AG10803 (cell line): ENCODE measurements at regions not wholly inside any gene's neighbourhood (a gene's known extent, or its start where the extent isn't known, plus 50 kb on each side); places are given as distances from the start of the nearest gene placed in this dataset.
"Not testable (repeated sequence)": the region's sequence is repeated elsewhere in the genome, so short reads cannot be mapped to it uniquely, and the experiment has no call there.

ENCODE experiments used
- DNase-seq: peaks from one replicate; pipeline ENCODE4 v3.0.0; 2010; ENCODE audit warnings: low read depth
- H3K4me3 ChIP-seq: 2 replicates; pipeline ENCODE4 v1.5.1; 2011; ENCODE audit warnings: mild to moderate bottlenecking, low read length, control low read depth
- TF ChIP-seq, protein P1 (sequence below): conservative IDR thresholded peaks from 2 replicates; pipeline ENCODE4 v1.5.1; 2011; ENCODE audit warnings: mild to moderate bottlenecking, low read length, control low read depth, inconsistent platforms

DNA sequence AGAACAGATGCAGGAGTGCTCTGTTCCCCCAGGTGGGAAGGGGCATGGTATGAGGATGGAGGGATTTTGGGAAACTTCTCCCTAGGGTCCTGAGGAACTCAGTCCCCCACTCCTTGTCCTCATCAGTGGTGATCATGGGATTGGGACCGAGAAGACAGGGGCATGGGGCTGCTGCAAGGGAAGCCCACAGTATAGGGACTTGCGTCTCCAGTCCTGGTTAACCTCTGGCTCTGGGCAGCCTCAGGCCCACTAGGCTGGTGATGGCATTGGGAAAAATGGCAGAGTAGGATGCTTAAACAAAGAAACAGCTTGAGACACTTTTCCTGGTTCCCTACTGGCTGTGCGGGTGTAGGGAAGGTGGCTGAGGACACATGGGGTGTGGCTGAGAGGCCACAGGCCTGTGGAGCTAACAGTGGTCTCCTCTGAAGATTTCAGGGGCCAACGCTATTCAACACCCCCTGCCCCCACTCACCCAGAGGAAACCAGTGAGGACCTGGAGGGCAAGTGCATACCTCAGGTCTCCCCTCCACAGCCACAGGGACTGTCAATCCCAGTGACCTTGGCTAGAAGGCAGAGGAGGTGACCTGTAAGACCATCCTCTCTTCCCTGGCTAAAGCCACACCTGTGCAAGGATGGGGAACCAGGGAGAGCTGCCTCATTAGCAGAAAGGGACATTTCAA is 261.3 kb downstream of the CCSER2 start:
- no peak overlapping the region for H3K4me3 ChIP-seq
- no peak for DNase-seq
- TF ChIP-seq, protein P1, sequence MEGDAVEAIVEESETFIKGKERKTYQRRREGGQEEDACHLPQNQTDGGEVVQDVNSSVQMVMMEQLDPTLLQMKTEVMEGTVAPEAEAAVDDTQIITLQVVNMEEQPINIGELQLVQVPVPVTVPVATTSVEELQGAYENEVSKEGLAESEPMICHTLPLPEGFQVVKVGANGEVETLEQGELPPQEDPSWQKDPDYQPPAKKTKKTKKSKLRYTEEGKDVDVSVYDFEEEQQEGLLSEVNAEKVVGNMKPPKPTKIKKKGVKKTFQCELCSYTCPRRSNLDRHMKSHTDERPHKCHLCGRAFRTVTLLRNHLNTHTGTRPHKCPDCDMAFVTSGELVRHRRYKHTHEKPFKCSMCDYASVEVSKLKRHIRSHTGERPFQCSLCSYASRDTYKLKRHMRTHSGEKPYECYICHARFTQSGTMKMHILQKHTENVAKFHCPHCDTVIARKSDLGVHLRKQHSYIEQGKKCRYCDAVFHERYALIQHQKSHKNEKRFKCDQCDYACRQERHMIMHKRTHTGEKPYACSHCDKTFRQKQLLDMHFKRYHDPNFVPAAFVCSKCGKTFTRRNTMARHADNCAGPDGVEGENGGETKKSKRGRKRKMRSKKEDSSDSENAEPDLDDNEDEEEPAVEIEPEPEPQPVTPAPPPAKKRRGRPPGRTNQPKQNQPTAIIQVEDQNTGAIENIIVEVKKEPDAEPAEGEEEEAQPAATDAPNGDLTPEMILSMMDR = no peak

DNA sequence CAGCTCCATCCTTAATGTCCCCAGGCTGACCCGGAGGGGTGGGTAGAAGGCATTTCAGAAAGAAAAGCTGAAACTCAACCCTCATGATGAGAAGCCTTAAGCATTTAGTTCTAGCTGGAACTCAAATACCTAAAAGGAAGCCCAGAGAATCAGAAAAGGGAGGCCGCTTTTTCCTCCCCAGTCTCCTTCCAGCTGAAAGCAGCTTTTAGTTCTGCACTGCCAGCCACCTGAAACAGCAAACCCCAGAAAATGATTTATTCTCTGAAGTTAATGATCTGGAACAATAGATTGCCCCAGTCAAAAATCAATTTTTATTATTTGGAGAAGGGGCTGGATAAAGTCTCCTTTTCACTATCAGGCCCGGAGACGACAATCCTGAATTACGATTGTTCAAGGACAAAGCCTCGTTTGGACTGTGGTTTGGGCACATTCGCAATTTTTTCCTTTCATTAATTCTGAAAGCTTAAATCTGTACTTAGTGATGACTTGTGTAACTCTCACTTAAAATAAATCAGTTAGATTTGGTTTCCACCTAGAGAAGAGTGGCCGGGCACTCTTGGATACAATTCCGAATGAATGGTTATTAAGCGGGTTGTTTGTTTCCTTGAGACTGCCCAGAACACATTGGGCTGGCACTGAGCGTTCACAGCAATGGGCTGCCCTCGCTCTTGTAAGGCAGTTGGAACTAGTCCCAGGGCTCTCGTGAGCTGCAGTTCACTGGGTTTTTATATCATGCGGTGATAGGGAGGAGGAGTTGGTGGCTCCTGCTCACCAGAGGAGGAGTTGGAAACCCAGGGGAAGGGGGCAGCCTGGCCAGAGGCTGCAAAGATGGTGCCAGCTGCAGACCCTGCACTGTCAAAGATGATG is 262.2 kb downstream of the CCSER2 start:
- TF ChIP-seq, protein P1 = no peak
- no peak for DNase-seq
- no peak overlapping the region for H3K4me3 ChIP-seq

DNA sequence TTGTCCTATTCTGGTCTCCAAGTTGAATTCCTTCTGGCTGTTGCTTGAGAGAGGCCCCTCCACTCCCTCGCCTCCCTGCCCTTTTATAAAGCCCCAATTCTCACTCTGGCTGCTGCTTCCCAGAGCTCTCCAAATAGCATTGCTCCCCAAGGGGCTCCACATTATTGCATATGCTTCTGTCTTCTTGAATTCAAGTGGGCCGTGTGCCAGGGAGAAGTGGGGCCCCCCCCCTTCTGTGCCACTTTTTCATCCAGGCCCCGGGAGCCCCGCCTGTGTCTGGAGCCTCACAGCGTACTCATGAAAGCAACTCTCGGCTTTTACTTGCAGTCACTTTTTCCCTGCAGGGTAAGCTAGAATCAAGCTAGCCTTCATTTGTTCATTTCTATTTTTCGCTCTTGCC is 265.1 kb downstream of the CCSER2 start:
- TF ChIP-seq, protein P1 = no peak
- H3K4me3 ChIP-seq = no peak overlapping the region
- DNase-seq = no peak

DNA sequence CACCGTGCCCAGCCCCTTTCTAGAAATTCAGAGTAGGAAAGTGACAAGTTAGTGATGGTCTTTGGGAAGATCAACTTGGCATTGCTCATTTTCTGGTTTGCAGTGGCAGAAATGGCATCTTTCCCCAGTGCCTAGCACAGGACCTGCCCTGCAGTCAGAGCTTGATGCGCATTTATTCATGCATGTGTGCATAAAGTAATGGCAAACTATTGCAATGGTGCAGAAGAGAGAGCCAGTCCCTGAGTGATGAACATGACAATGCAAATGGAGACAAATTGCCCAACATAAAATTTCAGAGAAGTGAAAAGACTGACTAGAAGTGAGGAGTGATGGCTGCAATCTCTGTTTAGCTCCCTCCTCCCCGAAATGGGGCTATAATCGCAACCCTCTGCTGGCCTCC is 268.2 kb downstream of the CCSER2 start:
- no peak for DNase-seq
- H3K4me3 ChIP-seq = no peak overlapping the region
- TF ChIP-seq, protein P1 = no peak

DNA sequence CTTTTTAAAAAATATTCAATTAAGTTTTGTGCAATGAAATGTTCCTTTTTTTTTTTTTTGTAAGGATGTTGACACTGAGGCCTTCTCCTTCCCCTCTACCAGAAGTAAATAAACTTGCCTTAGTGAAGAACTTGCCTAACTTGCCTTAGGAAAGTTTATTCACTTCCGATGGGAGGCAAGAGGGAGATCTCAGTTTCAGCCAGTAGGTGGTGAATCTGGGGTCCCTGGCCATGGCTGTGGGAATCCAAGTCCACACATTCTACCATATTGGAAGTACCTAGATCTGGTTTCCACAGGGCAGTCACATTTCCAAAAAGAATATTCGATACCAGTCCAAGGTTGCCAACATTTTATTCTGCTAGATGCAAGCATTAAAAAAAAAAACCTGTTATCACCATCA is 270.9 kb downstream of the CCSER2 start:
- TF ChIP-seq, protein P1 = no peak
- H3K4me3 ChIP-seq = no peak overlapping the region
- no peak for DNase-seq

DNA sequence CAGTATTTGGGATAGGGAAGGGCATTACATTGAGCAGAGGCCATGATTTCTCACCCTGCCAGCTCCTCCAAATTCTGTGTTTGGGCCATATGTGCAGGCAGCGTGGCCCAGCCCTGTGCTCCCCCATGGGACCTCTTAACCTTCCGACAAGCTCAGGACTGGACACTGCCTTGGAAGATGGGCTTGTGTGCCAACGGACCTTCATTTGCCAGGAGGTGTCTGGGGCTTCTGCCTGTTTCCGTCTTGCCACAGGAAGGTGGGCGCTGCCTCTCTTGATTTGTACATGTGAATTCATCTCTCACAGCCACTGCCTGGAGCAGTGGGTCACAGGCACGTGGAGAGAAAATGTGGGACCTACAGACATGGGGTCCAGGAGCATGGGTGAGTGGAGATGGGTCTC is 272.6 kb downstream of the CCSER2 start:
- no peak overlapping the region for H3K4me3 ChIP-seq
- no peak for DNase-seq
- TF ChIP-seq, protein P1 = no peak

DNA sequence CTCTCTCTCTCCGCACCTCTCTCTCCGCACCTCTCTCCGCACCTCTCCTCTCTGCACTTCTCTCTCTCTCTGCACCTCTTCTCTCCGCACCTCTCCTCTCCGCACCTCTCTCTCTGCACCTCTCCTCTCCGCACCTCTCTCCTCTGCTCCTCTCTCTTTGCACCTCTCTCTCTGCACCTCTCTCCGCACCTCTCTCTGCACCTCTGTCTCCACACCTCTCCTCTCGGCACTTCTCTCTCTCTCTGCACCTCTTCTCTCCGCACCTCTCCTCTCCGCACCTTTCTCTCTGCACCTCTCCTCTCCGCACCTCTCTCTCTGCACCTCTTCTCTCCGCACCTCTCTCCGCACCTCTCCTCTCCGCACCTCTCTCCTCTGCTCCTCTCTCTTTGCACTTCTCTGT is 274.2 kb downstream of the CCSER2 start:
- H3K4me3 ChIP-seq = not testable (repeated sequence)

More for the DNA sequence above, 274.2 kb downstream of the CCSER2 start:
- not testable (repeated sequence) for DNase-seq
